ENCODE measurements at regions not wholly inside any gene's neighbourhood (a gene's known extent, or its start where the extent isn't known, plus 50 kb on each side); places are given as distances from the start of the nearest gene placed in this dataset.
"Not testable (repeated sequence)": the region's sequence is repeated elsewhere in the genome, so short reads cannot be mapped to it uniquely, and the experiment has no call there.

DNA sequence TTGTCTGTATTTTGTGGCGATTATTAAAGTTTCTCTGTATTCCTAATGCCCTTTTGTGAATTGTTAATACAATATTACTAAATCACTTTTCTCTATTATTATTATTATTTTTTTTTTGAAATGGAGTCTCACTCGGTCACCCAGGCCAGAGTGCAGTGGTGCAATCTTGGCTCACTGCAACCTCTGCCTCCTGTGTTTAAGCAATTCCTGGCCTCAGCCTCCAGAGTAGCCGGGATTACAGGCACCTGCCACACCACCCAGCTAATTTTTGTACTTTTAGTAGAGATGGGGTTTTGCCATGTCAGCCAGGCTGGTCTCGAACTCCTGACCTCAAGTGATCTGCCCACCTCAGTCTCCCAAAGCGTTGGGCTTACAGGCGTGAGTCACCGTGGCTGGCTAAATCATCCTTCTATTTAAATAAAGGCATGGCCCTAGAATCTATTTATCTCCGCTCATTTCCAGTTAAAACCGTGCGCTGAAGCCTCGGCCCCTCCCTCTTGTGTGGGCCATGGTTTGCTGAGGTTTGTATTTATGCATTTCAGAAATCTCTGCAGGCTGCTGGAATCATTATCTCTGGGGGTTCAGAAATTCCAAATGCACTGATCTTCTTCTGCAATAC is 1136.4 kb upstream of the TMEM132C start:
- TF ChIP-seq, protein P1, sequence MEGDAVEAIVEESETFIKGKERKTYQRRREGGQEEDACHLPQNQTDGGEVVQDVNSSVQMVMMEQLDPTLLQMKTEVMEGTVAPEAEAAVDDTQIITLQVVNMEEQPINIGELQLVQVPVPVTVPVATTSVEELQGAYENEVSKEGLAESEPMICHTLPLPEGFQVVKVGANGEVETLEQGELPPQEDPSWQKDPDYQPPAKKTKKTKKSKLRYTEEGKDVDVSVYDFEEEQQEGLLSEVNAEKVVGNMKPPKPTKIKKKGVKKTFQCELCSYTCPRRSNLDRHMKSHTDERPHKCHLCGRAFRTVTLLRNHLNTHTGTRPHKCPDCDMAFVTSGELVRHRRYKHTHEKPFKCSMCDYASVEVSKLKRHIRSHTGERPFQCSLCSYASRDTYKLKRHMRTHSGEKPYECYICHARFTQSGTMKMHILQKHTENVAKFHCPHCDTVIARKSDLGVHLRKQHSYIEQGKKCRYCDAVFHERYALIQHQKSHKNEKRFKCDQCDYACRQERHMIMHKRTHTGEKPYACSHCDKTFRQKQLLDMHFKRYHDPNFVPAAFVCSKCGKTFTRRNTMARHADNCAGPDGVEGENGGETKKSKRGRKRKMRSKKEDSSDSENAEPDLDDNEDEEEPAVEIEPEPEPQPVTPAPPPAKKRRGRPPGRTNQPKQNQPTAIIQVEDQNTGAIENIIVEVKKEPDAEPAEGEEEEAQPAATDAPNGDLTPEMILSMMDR (IDR thresholded peaks at IDR 0.05; ENCODE audit: insufficient read depth, low read length, poor library complexity, severe bottlenecking), result no peak
- H3K4me3 ChIP-seq (ENCODE audit: low read depth, low read length), result no peak overlapping the region
- H3K36me3 ChIP-seq (ENCODE audit: control insufficient read depth, insufficient read depth, low read length), result no peaks in the 10 kb centered on the region
- no peak for DNase-seq (ENCODE audit: low read depth)
- no peaks in the 10 kb centered on the region for H3K27me3 ChIP-seq (ENCODE audit: control insufficient read depth, insufficient read depth, low read length)

DNA sequence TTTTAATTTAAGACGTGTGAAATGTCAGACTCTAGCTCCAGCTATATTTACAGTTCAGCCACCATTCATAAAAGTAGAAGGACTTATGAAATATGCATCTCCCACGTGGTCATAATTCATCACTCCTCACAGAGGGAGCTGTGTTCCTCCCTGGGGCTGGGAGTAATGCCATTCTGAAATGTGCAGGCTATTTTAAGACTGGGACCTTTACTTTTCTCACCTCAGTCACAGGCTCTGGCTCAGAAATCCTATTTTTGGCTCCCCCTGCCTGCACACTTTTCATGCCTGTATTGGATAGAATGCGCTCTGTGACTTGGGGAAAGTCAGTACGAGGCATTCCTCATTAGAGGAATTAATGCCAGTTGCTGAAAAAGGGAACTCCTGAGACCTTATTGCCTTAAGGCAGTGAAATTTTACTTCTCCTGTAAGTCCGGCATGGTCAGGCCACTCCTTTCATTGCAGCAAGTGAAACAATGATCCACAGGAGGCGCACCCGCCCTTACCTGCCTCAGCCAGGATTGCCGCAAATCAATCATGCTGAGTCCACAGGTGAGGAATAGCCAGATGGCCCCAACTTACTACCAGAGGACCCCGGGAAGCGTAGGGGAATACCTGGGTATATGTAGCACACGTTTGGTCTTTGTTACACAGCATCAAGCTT is 1133.2 kb upstream of the TMEM132C start:
- Histone ChIP-seq H3K4me3 (ENCODE audit: low read depth, low read length) (no peak overlapping the region), H3K36me3 (ENCODE audit: control insufficient read depth, insufficient read depth, low read length) (no peaks in the 10 kb centered on the region), H3K27me3 (ENCODE audit: control insufficient read depth, insufficient read depth, low read length) (no peaks in the 10 kb centered on the region)
- DNase-seq (ENCODE audit: low read depth), result no peak
- TF ChIP-seq, protein P1 (IDR thresholded peaks at IDR 0.05; ENCODE audit: insufficient read depth, low read length, poor library complexity, severe bottlenecking), result no peak

DNA sequence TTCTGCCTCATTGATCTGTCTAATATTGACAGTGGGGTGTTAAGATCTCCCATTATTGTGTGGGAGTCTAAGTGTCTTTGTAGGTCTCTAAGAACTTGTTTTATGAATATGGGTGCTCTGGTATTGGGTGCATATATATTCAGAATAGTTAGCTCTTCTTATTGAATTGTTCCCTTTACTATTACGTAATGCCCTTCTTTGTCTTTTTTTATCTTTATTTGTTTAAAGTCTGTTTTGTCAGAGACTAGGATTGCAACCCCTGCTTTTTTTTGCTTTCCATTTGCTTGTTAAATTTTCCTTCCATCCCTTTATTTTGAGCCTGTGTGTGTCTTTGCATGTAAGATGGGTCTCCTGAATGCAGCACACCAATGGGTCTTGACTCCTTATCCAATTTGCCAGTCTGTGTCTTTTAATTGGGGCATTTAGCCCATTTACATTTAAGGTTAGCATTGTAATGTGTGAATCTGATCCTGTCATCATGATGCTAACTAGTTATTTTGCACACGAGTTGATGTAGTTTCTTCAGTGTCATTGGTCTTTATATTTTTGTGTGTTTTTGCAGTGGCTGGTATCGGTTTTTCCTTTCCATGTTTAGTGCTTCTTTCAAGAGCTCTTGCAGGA is 1126.0 kb upstream of the TMEM132C start:
- H3K36me3 ChIP-seq (ENCODE audit: control insufficient read depth, insufficient read depth, low read length); H3K4me3 ChIP-seq (ENCODE audit: low read depth, low read length); DNase-seq (ENCODE audit: low read depth); H3K27me3 ChIP-seq (ENCODE audit: control insufficient read depth, insufficient read depth, low read length): not testable (repeated sequence)

DNA sequence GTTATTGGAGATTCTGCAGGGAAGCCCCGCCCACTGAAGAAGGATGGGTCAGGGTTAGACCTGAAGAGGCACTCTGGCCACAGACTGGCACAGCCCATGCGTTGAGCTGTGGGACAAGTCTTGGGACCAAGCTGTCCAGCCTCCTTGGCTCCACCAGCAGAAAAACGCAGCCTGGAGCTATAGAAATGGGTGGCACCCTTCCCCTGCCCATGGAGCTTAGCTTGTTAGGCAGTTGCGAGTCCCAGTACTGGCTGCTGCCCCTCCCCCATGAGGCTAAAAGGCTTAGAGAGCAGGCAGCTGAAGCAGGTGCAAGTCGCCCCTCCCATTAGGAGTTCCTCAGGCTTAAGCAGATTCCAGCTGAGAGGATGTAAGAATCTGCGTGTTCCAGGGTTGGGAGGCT is 1124.0 kb upstream of the TMEM132C start:
- no peaks in the 10 kb centered on the region for H3K36me3 ChIP-seq (ENCODE audit: control insufficient read depth, insufficient read depth, low read length)
- no peak for DNase-seq (ENCODE audit: low read depth)
- TF ChIP-seq, protein P1 (IDR thresholded peaks at IDR 0.05; ENCODE audit: insufficient read depth, low read length, poor library complexity, severe bottlenecking), result no peak
- H3K4me3 ChIP-seq (ENCODE audit: low read depth, low read length), result no peak overlapping the region
- H3K27me3 ChIP-seq (ENCODE audit: control insufficient read depth, insufficient read depth, low read length), result no peaks in the 10 kb centered on the region

DNA sequence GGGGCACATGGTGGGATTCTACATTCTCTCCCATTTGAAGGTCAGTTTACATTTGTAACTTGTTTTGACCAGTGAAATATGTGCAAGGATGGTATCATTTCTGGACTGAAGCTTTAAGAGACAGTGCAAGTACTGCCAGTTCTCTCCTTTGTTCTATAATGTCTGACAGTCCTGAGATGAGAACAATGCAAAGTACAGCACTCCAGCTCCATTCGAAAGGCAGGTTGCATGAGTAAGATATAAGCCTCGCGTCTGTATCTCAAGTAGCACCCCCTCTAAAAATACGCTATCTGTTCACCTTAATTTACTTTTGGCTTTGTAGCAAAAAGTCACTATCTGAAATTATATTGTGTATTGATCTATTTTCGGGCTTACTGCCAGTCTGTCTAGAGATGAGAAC is 1122.2 kb upstream of the TMEM132C start:
- Histone ChIP-seq H3K27me3 (ENCODE audit: control insufficient read depth, insufficient read depth, low read length) (no peaks in the 10 kb centered on the region), H3K4me3 (ENCODE audit: low read depth, low read length) (no peak overlapping the region), H3K36me3 (ENCODE audit: control insufficient read depth, insufficient read depth, low read length) (no peaks in the 10 kb centered on the region)
- no peak for DNase-seq (ENCODE audit: low read depth)
- TF ChIP-seq, protein P1 (IDR thresholded peaks at IDR 0.05; ENCODE audit: insufficient read depth, low read length, poor library complexity, severe bottlenecking), result no peak

DNA sequence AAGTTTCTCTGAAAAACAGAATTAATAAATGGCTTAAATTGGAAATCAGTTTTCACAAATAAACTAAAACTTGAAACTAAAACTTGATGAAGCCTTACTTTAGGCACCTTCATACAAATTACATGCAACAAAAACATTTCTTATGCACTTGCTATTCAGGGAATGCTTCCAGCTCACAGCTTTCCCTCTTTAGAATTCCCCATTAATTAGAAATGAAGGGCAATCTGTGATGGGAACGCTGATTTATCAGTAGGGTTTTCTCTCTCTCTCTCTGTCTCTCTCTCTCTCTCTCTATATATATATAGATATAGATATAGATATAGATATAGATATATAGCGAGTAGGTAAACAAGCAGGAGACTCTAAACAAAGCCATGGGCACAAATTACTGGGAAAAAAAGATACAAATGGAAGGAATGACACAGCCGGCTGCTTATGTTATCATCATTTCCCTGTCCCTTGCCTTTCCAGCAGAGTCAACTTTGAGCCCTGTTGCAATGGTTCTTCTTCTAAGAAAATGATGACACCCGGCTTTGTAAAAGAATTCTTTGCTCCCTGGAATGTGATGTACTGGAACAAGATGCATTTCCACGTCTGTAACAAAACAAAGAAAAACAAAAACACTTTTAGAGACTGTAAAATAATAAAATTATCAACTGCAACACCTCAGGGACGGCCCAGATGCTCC is 1121.6 kb upstream of the TMEM132C start:
- Histone ChIP-seq H3K4me3 (ENCODE audit: low read depth, low read length) (peak overlapping the region; percentile 53), H3K27me3 (ENCODE audit: control insufficient read depth, insufficient read depth, low read length) (no peaks in the 10 kb centered on the region), H3K36me3 (ENCODE audit: control insufficient read depth, insufficient read depth, low read length) (no peaks in the 10 kb centered on the region)
- TF ChIP-seq, protein P1 (IDR thresholded peaks at IDR 0.05; ENCODE audit: insufficient read depth, low read length, poor library complexity, severe bottlenecking), result no peak
- DNase-seq (ENCODE audit: low read depth), result no peak
